Cardiac fibroblast (primary cell): ENCODE measurements at regions not wholly inside any gene's neighbourhood (a gene's known extent, or its start where the extent isn't known, plus 50 kb on each side); places are given as distances from the start of the nearest gene placed in this dataset.

Experiments used
- DNase-seq, 2 donors: peaks; one replicate each; pipeline versions ENCODE4 v3.0.0 to v3.0.0-alpha.2; 2010; ENCODE audit warnings: low read depth in 2 of 2
- H3K4me3 ChIP-seq, 2 donors: replicated peaks in 1 of 2; 1 replicate in 1 of 2; 2 replicates in 1 of 2; pipeline ENCODE4 v1.5.1; 2011; ENCODE audit warnings: low read depth in 2 of 2, low read length in 2 of 2, mild to moderate bottlenecking in 2 of 2, moderate library complexity in 1 of 2
- TF ChIP-seq, protein P1 (sequence below): IDR thresholded peaks from one replicate; pipeline ENCODE4 v1.5.1; 2011; ENCODE audit warnings: low read depth, mild to moderate bottlenecking, low read length, inconsistent platforms

DNA sequence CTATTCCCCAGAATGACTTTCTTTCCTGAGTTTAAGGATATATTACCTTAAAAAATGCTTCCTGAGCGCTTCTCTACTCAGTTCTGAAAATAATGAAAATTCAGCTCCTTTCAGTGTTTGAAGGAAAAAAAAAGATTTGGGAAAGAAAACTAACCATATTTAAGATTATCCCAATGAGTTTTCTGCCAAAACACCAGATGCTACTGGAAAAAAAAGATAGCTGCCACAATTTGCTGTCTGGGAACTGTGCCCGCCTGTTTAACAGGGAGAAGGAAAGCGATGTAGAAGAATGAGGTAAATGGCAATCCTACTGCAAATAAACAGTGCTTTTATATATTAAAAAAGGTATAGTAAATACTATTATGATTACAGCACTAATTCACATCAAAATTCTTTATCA lies 367.6 kb upstream of the PRICKLE1 start:
- TF ChIP-seq, protein P1, sequence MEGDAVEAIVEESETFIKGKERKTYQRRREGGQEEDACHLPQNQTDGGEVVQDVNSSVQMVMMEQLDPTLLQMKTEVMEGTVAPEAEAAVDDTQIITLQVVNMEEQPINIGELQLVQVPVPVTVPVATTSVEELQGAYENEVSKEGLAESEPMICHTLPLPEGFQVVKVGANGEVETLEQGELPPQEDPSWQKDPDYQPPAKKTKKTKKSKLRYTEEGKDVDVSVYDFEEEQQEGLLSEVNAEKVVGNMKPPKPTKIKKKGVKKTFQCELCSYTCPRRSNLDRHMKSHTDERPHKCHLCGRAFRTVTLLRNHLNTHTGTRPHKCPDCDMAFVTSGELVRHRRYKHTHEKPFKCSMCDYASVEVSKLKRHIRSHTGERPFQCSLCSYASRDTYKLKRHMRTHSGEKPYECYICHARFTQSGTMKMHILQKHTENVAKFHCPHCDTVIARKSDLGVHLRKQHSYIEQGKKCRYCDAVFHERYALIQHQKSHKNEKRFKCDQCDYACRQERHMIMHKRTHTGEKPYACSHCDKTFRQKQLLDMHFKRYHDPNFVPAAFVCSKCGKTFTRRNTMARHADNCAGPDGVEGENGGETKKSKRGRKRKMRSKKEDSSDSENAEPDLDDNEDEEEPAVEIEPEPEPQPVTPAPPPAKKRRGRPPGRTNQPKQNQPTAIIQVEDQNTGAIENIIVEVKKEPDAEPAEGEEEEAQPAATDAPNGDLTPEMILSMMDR, result no peak
- no peak overlapping the region for H3K4me3 ChIP-seq
- peak in 1 of 2 donors; percentile 24 for DNase-seq

DNA sequence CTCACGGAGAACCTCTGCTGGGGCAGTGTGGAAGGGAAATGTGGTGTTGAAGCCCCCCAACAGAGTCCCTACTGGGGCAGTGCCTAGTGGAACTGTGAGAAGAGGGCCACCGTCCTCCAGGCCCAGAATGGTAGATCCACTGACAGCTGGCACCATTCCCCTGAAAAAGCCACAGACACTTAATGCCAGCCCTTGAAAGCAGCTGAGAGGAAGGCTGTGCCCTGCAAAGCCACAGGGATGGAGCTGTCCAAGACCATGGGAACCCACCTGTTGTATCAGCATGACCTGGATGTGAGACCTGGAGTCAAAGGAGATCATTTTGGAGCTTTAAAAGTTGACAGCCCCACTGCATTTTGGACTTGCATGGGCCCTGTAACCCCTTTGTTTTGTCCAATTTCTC lies 363.5 kb upstream of the PRICKLE1 start:
- TF ChIP-seq, protein P1, result no peak
- no peak overlapping the region for H3K4me3 ChIP-seq
- no peak for DNase-seq

DNA sequence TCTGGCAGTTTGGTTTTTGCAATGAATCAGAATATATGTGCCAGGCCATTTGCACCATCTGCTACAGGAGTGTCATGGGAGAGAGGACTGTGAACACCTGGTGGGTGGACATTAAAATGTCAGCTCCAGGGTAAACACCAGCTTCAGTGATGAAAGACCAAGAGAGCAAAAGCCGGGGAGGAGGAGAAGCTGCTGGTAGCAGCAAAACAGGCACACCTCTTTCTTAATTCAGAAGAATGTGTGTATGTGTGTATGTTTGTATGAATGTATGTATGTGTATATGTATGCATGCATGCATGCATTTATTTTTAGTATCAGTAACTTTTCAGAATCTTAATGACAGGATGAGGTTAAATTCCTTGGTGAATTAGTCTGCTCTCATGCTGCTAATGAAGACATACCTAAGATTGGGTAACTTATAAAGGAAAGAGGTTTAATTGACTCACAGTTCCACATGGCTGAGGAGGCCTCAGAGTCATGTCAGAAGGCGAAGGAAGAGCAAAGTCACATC lies 357.4 kb upstream of the PRICKLE1 start:
- TF ChIP-seq, protein P1, result no peak
- no peak overlapping the region for H3K4me3 ChIP-seq
- no peak for DNase-seq

DNA sequence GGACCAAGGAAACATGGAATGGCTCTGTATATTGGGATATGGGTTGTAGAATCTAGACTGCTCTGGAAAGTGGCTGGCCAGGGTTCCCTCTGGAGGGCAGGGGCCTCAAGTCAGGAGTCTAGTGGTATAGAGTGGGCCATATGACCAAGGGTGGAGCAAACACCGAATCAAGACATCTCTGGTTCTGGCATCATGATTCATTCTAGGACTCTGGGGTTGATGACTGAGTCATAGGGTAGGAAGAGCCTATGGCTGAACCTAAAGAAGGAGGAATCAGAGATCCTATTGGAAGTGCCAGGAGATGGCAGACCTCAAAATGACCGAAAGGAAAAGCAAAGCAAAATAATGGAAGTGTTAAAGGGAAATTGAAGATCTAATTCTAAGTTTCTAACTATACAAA lies 356.4 kb upstream of the PRICKLE1 start:
- H3K4me3 ChIP-seq, result no peak overlapping the region
- no peak for DNase-seq
- TF ChIP-seq, protein P1, result no peak

DNA sequence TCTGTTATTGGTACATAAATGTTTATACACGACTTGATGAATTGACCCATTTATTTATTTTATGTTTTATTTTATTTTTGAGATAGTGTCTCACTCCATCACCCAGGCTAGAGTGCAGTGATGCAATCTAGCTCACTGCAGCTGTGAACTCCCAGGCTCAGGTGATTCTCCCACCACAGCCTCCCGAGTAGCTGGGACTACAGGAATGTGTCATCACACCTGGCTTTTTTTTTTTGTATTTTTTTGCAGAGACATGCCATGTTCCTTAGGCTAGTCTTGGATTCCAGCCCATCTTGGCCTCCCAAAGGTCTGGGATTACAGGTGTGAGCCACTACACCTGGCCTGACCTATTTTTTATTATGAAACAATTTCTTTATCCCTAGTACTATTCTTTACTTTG lies 355.0 kb upstream of the PRICKLE1 start:
- H3K4me3 ChIP-seq, result no peak overlapping the region
- DNase-seq, result no peak

DNA sequence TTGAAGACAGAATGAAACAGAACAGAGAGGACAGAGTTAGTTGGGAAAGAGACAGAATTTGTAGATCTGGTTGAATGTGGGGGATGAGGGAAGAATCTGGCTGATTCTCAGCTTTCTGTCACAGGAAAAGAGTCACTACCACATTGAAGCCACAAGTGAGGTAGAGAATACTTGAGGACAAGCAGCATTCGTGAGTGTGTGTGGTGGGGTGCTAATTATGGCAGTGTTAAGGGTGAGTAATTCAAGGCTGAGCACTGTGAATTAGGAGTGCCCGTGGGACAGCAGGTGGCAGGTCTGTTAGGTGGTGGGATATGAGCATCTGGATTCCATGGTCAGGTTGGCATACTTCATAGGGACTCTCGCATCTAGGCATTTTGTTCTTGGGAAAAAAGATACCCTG lies 347.4 kb upstream of the PRICKLE1 start:
- TF ChIP-seq, protein P1, result no peak
- DNase-seq, result no peak
- no peak overlapping the region for H3K4me3 ChIP-seq

More for the DNA sequence above, 355.0 kb upstream of the PRICKLE1 start:
- TF ChIP-seq, protein P1, result no peak

DNA sequence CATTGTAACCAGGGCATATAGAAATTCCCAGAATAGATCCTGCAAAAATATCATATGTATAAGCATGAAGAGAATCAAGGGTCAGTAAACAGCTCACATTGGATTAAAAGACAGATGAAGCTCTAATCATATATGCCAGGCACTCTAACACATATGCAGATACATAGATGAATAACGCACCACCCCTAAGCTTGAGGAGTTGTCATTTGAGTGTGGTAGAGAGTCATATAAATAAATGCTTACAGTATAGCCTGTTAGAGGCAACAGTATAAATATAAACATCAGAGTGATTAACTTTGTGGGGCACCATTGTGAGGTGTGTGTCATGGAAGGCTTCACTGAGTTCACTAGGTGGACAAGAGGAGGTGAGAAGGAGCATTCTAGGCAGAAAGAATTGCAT lies 346.7 kb upstream of the PRICKLE1 start:
- H3K4me3 ChIP-seq, result no peak overlapping the region
- DNase-seq, result no peak
- TF ChIP-seq, protein P1, result no peak
